Sigmoid colon (tissue), 4 donors: ENCODE measurements at regions not wholly inside any gene's neighbourhood (a gene's known extent, or its start where the extent isn't known, plus 50 kb on each side); places are given as distances from the start of the nearest gene placed in this dataset.

Experiments
- CTCF ChIP-seq, 4 experiments: fragments of 450-650 bp in 3 of 4; fragments of 200-600 bp in 1 of 4; IDR thresholded peaks; one replicate each; pipeline ENCODE4 v1.5.1; 2016 to 2019; ENCODE audit warnings: antibody characterized with exemption in 4 of 4, mild to moderate bottlenecking in 3 of 4, moderate library complexity in 2 of 4
- EP300 ChIP-seq, 4 donors: sonication (generic); formaldehyde crosslinking; IDR thresholded peaks; one replicate each; pipeline ENCODE4 v1.6.1; 2017; ENCODE audit warnings: antibody characterized with exemption in 4 of 4
- POLR2A ChIP-seq, 2 donors: fragments of 450-650 bp; IDR thresholded peaks; one replicate each; pipeline ENCODE4 v1.6.1; 2016; ENCODE audit warnings: antibody characterized with exemption in 2 of 2, mild to moderate bottlenecking in 2 of 2, moderate library complexity in 2 of 2

GRCh38 chr5:167967494-167968177 lies 323.8 kb upstream of the WWC1 start:
- TF ChIP-seq CTCF (IDR thresholded peaks at IDR 0.05) (no peak), POLR2A (IDR thresholded peaks at IDR 0.05) (no peak), EP300 (IDR thresholded peaks at IDR 0.05) (no peak)
